Transverse colon (tissue), 4 donors: ENCODE measurements at regions not wholly inside any gene's neighbourhood (a gene's known extent, or its start where the extent isn't known, plus 50 kb on each side); places are given as distances from the start of the nearest gene placed in this dataset.

Experiments used
- DNase-seq: peaks from one replicate; pipeline ENCODE4 v3.0.0-alpha.2; 2019
- H3K27ac ChIP-seq, 4 donors: fragments of 200-600 bp; sonication (generic); 2 replicates each; pipeline ENCODE4 v1.5.1; 2016 to 2018; ENCODE audit warnings: inconsistent platforms in 4 of 4
- H3K27me3 ChIP-seq: fragments of 200-600 bp; sonication (generic); 2 replicates; pipeline ENCODE4 v1.5.1; 2017; ENCODE audit warnings: inconsistent platforms
- H3K36me3 ChIP-seq, 4 donors: fragments of 200-600 bp; sonication (generic); 2 replicates each; pipeline ENCODE4 v1.5.1; 2017 to 2019; ENCODE audit warnings: inconsistent platforms in 4 of 4
- H3K4me1 ChIP-seq, 4 donors: fragments of 200-600 bp; sonication (generic); 2 replicates each; pipeline ENCODE4 v1.5.1; 2017 to 2020; ENCODE audit warnings: inconsistent platforms in 4 of 4
- H3K4me3 ChIP-seq, 4 donors: fragments of 200-600 bp; sonication (generic); 1 replicate in 1 of 4; 2 replicates in 3 of 4; pipeline versions ENCODE4 v1.5.1 to v1.6.1; 2017 to 2019; ENCODE audit warnings: inconsistent platforms in 4 of 4
- H3K9me3 ChIP-seq, 2 donors: fragments of 200-600 bp; sonication (generic); 2 replicates each; pipeline ENCODE4 v1.5.1; 2017 to 2019; ENCODE audit warnings: inconsistent platforms in 2 of 2
- EP300 ChIP-seq: sonication (generic); formaldehyde crosslinking; IDR thresholded peaks from one replicate; pipeline ENCODE4 v1.6.1; 2017; ENCODE audit warnings: antibody characterized with exemption, low read depth
- POLR2A ChIP-seq: fragments of 450-650 bp; IDR thresholded peaks from one replicate; pipeline ENCODE4 v1.6.1; 2016; ENCODE audit warnings: antibody characterized with exemption, mild to moderate bottlenecking, moderate library complexity
- POLR2AphosphoS5 ChIP-seq, 3 donors: sonication (generic); formaldehyde crosslinking; IDR thresholded peaks; one replicate each; pipeline ENCODE4 v1.6.1; 2016; ENCODE audit warnings: antibody characterized with exemption in 3 of 3
- WGBS, 2 donors: methylation state at CpG; one replicate each; pipeline ENCODE4 v1.1.5; 2018; ENCODE audit warnings: low coverage in 1 of 2; 5-methylcytosine and 5-hydroxymethylcytosine counted together
- in situ Hi-C, 4 donors: fragments of 200-750 bp; cut with MboI; loops; one replicate each; pipeline versions ENCODE4 v1.15.0 to v1.15.1; 2017; ENCODE audit warnings: low sequenced_read_pairs in 3 of 4, low pct_ligation_motif_present in 1 of 4, low pct_unique_long_range_greater_than_20kb in 1 of 4
- intact Hi-C: fragments of 100-400 bp; cut with DNase I; formaldehyde crosslinking; loops from one replicate; pipeline ENCODE4 v1.15.1; 2023; ENCODE audit warnings: low total_unique reads
- TF ChIP-seq, protein P1 (sequence below), 5 experiments: fragments of 200-600 bp in 3 of 5; fragments of 450-650 bp in 2 of 5; sonication (generic) in 3 of 5; IDR thresholded peaks; 1 replicate in 2 of 5; 2 replicates in 3 of 5; pipeline ENCODE4 v1.5.1; 2016 to 2017; ENCODE audit warnings: antibody characterized with exemption in 5 of 5, inconsistent platforms in 3 of 5, mild to moderate bottlenecking in 2 of 5, moderate library complexity in 1 of 5

DNA sequence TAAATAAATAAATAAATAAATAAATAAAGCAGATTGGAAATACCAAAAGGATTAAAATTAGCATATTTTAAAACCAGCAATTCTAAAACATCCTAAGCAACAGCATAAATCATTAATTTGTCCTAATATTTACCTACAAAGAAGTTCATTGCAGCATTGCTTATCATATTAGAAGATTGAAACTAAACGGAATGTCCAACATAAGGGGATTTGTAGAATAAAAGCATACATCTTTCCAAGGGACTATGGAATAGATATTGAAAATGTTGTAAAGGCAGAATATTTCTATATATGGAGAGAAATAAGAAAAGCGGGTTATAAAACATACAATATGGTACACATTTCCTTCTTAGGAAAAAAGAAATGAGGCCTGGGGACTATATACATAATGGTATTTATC is 71.1 kb upstream of the RFC3 start:
- WGBS, 2 donors: 97 to 100% methylated on average over 2 of the region's 2 CpGs
- DNase-seq: no peak
- H3K4me3 ChIP-seq: no peak overlapping the region
- no peaks in the 10 kb centered on the region for H3K9me3 ChIP-seq
- TF ChIP-seq EP300 (no peak), POLR2AphosphoS5 (IDR thresholded peaks at IDR 0.05) (no peak), POLR2A (no peak)
- TF ChIP-seq, protein P1, sequence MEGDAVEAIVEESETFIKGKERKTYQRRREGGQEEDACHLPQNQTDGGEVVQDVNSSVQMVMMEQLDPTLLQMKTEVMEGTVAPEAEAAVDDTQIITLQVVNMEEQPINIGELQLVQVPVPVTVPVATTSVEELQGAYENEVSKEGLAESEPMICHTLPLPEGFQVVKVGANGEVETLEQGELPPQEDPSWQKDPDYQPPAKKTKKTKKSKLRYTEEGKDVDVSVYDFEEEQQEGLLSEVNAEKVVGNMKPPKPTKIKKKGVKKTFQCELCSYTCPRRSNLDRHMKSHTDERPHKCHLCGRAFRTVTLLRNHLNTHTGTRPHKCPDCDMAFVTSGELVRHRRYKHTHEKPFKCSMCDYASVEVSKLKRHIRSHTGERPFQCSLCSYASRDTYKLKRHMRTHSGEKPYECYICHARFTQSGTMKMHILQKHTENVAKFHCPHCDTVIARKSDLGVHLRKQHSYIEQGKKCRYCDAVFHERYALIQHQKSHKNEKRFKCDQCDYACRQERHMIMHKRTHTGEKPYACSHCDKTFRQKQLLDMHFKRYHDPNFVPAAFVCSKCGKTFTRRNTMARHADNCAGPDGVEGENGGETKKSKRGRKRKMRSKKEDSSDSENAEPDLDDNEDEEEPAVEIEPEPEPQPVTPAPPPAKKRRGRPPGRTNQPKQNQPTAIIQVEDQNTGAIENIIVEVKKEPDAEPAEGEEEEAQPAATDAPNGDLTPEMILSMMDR (IDR thresholded peaks at IDR 0.05): no peak
- H3K36me3 ChIP-seq: no peaks in the 10 kb centered on the region
- peaks cover 0 to 8% (median 2%) of the 10 kb centered on the region in 4 donors for H3K4me1 ChIP-seq
- in situ Hi-C loops: no loop called here
- intact Hi-C loops: no loop called here
- H3K27me3 ChIP-seq: no peaks in the 10 kb centered on the region
- no peak overlapping the region for H3K27ac ChIP-seq

DNA sequence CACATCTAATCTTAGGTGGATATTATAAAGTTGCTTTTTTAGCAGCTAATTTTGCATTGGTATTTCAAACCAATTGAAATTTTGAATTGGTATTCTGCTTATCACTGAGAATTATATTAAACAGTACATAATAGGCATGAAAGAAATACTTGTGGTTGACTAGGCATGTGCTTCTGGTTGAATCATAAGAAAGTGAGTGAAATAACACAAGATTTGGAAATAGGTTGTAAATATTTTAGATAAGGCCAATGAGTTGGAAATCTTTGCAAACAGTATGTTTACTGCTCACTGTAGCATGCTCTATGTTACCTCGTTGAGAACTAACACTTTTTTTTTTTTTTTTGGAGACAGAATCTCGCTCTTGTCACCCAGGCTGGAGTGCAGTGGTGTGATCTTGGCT is 66.8 kb upstream of the RFC3 start:
- Histone ChIP-seq H3K27me3 (no peaks in the 10 kb centered on the region), H3K4me1 (no peaks in the 10 kb centered on the region), H3K4me3 (no peak overlapping the region), H3K9me3 (no peaks in the 10 kb centered on the region), H3K27ac (no peak overlapping the region), H3K36me3 (no peaks in the 10 kb centered on the region)
- in situ Hi-C loops (no loop called here), intact Hi-C loops (no loop called here)
- 0 to 47% methylated on average over 1 to 2 of the region's 2 CpGs for WGBS, 2 donors
- TF ChIP-seq EP300 (no peak), POLR2AphosphoS5 (IDR thresholded peaks at IDR 0.05) (no peak), POLR2A (no peak)
- TF ChIP-seq, protein P1 (IDR thresholded peaks at IDR 0.05): no peak
- no peak for DNase-seq

DNA sequence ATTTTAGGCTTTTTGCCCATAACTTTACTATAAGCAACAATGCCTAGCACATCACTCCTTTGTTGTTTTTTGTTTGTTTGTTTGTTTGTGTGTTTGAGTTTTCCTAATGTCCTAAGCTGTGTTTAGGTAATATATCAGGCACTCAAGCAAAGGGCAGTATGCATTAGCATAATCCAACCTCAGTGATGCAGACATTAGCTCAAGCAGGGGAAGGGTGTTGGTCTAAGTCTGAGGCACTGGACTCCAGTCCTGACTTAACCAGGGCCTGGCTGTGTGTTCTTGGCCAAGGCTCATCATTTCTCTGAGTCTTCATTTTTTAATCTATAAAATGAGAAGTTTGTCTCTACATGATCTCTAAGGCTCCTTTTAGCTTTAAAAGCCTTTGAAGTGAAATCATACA is 65.9 kb upstream of the RFC3 start:
- H3K4me3 ChIP-seq: no peak overlapping the region
- TF ChIP-seq POLR2AphosphoS5 (IDR thresholded peaks at IDR 0.05): no peak
- TF ChIP-seq, protein P1 (IDR thresholded peaks at IDR 0.05): no peak
- no peak for TF ChIP-seq EP300
- TF ChIP-seq POLR2A: no peak
- H3K9me3 ChIP-seq: no peaks in the 10 kb centered on the region
- DNase-seq: no peak
- no peaks in the 10 kb centered on the region for H3K27me3 ChIP-seq
- no peaks in the 10 kb centered on the region for H3K36me3 ChIP-seq
- intact Hi-C loops (no loop called here), in situ Hi-C loops (no loop called here)
- H3K4me1 ChIP-seq: no peaks in the 10 kb centered on the region
- H3K27ac ChIP-seq: no peak overlapping the region

DNA sequence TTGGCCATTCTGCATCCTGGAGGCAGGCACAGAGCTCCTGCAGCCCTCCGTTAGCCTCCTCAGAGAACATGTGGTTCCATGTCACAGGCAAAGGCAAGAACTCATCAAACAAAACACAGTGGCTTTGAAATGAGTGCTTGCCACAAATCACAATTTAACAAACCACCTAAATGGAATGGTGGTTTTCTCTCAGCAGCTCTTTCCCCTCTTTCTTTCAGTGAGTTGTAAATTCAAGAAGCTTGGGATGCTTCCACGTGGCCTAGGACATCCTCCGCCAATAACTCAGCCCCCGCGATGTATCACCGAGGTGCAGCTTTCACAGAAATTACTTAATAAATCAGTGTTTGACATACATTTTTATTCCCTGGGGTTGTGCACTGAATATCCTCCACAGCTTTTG is 65.4 kb upstream of the RFC3 start:
- Histone ChIP-seq H3K27me3 (no peaks in the 10 kb centered on the region), H3K36me3 (no peaks in the 10 kb centered on the region), H3K27ac (no peak overlapping the region), H3K4me1 (no peaks in the 10 kb centered on the region), H3K4me3 (no peak overlapping the region), H3K9me3 (no peaks in the 10 kb centered on the region)
- WGBS, 2 donors: 89% methylated on average over 6 of the region's 6 CpGs; no CpG with 5 or more reads in 1 of the 2 donors
- DNase-seq: no peak
- TF ChIP-seq POLR2A (no peak), POLR2AphosphoS5 (IDR thresholded peaks at IDR 0.05) (no peak), EP300 (no peak)
- TF ChIP-seq, protein P1 (IDR thresholded peaks at IDR 0.05): no peak
- intact Hi-C loops: no loop called here
- in situ Hi-C loops: no loop called here
